ENCODE measurements at regions not wholly inside any gene's neighbourhood (a gene's known extent, or its start where the extent isn't known, plus 50 kb on each side); places are given as distances from the start of the nearest gene placed in this dataset.
"Not testable (repeated sequence)": the region's sequence is repeated elsewhere in the genome, so short reads cannot be mapped to it uniquely, and the experiment has no call there.

GRCh38 chr7:89771003-89771636, 383.1 kb upstream of the STEAP1 start:
- no peak for DNase-seq (ENCODE audit: low spot score)

DNA sequence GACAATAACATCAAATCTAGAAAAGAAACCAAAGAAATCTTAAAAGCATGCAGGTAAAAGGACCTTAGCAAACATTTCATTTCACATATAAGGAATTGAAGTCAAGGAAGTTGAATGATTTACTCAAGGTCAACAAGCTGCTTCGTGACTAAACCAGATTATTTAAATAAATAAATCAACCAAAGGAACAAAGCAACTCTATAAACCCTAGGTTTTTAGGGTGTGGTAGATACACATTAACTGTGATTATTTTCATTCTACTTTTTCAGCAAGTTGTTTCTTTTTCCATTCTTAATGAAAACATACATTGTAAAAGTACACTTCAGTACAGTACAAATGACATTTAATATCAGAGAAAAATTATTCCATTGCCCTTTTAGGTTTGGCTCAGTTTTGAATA, 382.0 kb upstream of the STEAP1 start:
- DNase-seq (ENCODE audit: low spot score), result no peak

DNA sequence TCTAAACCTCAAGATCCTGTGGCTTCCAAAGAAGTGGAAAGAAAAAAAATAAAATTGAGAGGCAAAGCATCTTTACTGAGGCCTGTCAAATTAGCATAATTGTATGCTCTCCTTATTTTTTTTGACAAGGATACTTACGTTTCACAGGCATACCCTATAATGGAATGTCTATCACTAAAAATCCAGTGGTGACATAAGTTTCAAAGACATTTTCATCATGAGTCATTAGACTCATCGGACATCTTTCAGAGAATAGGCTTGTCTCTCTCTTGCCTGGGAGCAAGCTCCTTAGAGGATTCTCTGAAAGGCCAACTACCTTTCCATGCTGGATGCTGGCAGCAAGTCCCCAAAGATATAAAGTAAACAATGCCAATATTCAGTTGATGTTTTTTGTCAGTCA, 380.7 kb upstream of the STEAP1 start:
- DNase-seq (ENCODE audit: low spot score), result no peak

DNA sequence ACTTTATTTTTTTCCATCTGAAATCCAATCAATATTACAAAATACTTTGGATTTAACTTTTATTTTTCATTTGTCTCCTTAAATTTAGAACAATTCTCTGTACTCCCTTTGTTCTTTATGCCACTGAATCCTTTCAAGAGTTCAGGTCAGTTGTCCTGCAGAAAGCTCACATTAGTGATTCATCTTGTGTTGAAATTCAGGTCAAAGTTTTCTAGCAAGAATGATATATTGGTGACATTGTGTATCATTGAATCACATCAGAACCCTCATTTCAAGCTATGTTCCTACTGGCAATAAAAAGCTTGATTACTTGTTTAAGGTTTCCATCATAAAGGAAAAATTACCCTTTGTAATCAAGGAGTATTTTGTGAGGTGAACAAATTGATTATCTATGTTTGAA, 378.8 kb upstream of the STEAP1 start:
- DNase-seq (ENCODE audit: low spot score), result no peak

- DNase-seq (ENCODE audit: low spot score), result no peak
Observed at GRCh38 chr7:89776980-89777379, 377.3 kb upstream of the STEAP1 start.

DNA sequence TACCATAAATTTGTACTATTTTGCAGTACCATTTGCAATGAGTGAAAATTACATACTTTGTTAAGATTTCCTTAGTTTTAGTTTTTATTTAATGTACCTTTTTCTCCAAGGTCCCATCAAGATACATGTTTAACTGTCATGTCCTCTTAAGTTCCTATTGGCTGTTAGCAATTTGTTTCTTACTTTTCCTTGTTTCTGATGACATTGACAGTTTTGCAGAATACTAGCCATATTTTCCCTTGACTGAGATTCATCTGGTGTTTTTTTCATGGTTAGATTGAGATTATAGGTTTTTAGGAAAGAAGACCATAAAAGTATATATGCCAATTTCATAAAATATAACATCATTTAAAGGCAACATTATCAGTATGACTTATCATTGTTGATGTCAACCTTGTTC, 376.8 kb upstream of the STEAP1 start:
- DNase-seq (ENCODE audit: low spot score), result no peak

DNA sequence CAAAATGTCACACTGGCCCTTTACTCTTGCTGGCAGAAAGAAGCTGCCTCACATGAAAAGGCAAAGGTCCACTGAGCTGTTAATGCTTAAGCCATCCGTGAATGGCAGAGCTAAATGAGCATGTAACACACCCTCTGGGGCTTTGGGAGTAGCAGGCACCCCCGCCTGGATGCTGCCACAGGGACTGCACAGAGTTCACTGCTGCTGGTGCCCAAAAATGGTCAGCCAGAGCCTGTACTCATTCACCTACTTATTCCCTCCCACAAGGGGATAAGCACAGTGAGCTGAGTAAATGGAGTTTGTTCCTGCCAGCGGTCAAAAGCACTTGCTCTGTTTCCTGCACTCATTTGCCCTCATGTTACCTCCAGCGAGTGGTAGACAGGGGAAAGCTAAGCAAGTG, 374.0 kb upstream of the STEAP1 start:
- DNase-seq (ENCODE audit: low spot score), result no peak

GRCh38 chr7:89796481-89796880, 357.8 kb upstream of the STEAP1 start:
- no peak for DNase-seq (ENCODE audit: low spot score)

- DNase-seq (ENCODE audit: low spot score), result no peak
Observed at GRCh38 chr7:89797965-89798598, 356.2 kb upstream of the STEAP1 start.

DNA sequence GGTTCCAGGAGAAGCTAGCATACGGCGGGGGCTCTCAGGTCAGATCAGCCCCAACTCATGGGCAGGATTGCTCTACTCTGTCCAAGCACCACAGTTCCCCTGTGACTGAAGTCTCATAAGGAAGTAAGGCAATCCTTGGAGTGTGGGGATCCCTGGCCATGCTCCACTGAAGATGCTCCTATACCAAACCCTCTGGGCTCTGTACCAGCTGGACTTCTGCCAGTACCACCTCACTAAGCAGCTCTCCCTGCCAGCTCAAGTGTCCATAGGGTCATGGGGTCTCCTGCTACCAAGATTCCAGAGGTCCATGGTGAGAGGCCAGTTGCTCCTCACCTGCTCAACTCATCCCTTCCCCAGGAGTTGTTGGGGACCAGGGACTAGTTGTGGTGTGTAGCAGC, 355.7 kb upstream of the STEAP1 start:
- no peak for DNase-seq (ENCODE audit: low spot score)

- DNase-seq (ENCODE audit: low spot score), result no peak
Observed at GRCh38 chr7:89800761-89801160, 353.5 kb upstream of the STEAP1 start.

- DNase-seq (ENCODE audit: low spot score), result no peak
Observed at GRCh38 chr7:89809291-89809690, 345.0 kb upstream of the STEAP1 start.

- DNase-seq (ENCODE audit: low spot score), result no peak
Observed at GRCh38 chr7:89813081-89813480, 341.2 kb upstream of the STEAP1 start.

DNA sequence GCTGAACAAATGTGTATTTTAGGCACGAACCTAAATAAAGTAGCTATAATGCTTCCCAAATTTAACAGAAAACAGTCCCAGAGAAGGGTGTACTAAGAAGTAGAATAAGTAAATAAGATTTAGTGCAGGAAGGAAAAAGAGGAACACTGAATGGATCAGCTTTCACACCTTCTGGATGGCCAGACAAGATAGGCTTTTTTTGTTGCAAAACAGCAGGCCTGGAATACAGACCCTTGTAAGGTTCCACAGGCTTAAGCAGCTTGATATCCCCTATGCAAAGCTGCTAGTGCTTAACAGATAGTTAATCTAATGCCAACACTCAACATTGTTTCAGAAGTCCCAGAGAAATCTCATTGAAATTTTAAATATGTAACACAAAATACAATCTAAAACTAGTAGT, 328.1 kb upstream of the STEAP1 start:
- no peak for DNase-seq (ENCODE audit: low spot score)

DNA sequence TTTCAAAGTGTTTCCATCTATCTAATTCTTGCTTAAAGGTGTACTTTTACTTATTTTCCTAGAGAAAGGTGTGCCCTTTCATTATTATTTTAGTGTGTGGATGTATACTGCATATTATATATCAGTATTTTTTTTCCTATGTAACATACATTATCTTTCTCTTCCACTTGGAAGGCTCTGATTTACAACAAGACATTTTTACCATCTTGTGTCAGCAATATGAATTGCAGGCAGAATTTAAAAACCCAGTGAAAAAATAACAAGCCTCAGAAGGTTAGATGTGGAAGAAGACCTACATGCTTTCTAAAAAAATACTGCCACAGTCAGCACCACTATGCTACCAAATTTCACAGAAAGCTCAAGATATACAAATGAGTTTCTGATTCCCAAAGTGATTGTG, 327.7 kb upstream of the STEAP1 start:
- no peak for DNase-seq (ENCODE audit: low spot score)

- peak; percentile 80 for DNase-seq (ENCODE audit: low spot score)
Observed at GRCh38 chr7:89837515-89837914, 316.8 kb upstream of the STEAP1 start.

DNA sequence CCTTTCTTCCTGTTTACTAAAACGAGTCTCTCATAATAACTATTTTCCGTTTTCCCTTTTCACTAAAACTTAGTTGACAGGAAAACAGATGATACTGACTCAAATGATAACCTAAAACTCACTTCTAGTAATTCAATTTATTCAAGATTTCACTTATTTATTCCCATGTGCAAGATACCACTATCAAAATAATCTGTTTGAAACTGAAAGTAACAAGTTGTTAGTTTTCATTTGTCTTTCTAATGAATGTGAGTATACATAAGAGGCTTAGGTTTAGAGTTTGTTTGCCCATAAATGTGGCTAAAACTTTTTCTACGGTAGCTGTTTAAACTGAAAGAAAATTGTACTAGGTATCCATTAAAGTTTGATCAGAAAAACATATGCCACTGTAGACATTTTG, 314.9 kb upstream of the STEAP1 start:
- DNase-seq (ENCODE audit: low spot score), result no peak

DNA sequence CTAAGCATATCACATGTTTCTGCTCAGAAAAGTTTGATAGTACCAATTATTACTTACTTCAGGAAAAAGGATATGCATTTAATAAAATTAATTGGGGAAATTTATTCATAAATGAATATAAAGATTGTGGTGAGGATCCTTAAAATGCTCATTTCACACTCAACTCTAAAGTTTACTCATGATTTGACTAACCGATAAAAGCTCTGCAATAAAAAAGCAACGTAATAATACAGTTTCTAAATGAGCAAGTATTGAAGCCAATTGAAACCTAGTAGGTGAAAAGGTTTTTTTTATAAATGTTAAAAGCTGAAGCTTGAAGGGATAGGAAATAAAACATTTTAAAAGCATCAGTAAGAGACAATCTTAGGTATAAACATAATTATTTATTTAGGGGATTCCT, 308.3 kb upstream of the STEAP1 start:
- no peak for DNase-seq (ENCODE audit: low spot score)

- DNase-seq (ENCODE audit: low spot score), result no peak
Observed at GRCh38 chr7:89849052-89849451, 305.2 kb upstream of the STEAP1 start.

- DNase-seq (ENCODE audit: low spot score), result not testable (repeated sequence)
Observed at GRCh38 chr7:89857053-89857452, 297.2 kb upstream of the STEAP1 start.

GRCh38 chr7:89857767-89858166, 296.5 kb upstream of the STEAP1 start:
- no peak for DNase-seq (ENCODE audit: low spot score)

- DNase-seq (ENCODE audit: low spot score), result peak; percentile 30
Observed at GRCh38 chr7:89887489-89887888, 266.8 kb upstream of the STEAP1 start.

GRCh38 chr7:89908736-89909135, 245.5 kb upstream of the STEAP1 start:
- DNase-seq (ENCODE audit: low spot score), result no peak

GRCh38 chr7:89914711-89915110, 239.6 kb upstream of the STEAP1 start:
- DNase-seq (ENCODE audit: low spot score), result peak; percentile 15

All from pons (tissue), 1 donor.